Suprapubic skin (tissue), 3 donors: ENCODE measurements at regions not wholly inside any gene's neighbourhood (a gene's known extent, or its start where the extent isn't known, plus 50 kb on each side); places are given as distances from the start of the nearest gene placed in this dataset.

Experiments
- CTCF ChIP-seq, 2 donors: fragments of 200-600 bp in 1 of 2; fragments of 450-650 bp in 1 of 2; sonication (generic) in 1 of 2; IDR thresholded peaks; one replicate each; pipeline ENCODE4 v1.5.1; 2016 to 2019; ENCODE audit warnings: antibody characterized with exemption in 2 of 2, mild to moderate bottlenecking in 1 of 2, moderate library complexity in 1 of 2
- EP300 ChIP-seq: sonication (generic); formaldehyde crosslinking; IDR thresholded peaks from one replicate; pipeline ENCODE4 v1.6.1; 2017; ENCODE audit warnings: antibody characterized with exemption

DNA sequence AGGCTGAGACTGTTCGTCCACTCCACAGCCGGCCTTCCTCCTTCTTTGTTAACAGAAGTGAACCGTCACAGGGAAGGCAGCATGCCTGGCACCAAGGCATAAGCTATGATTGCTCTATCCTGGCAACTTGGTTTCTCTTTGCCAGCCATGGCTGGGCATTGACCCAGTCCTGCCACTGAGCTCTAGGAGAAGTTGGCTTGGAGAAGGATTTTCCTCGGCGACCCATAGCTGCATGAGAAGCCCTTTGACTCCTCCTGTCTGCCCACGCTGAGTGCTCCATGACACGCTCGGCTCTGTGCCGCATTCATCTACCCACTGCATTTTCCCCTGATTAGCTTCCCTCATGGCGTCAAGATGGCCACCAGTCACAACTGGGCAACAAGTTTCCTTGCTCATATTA, 111.8 kb upstream of the EXOC2 start:
- TF ChIP-seq EP300, result no peak
- no peak for TF ChIP-seq CTCF (IDR thresholded peaks at IDR 0.05)
